Endodermal cell (in vitro differentiated cells): ENCODE measurements at regions not wholly inside any gene's neighbourhood (a gene's known extent, or its start where the extent isn't known, plus 50 kb on each side); places are given as distances from the start of the nearest gene placed in this dataset.

Experiments
- DNase-seq: peaks from one replicate; pipeline ENCODE4 v3.0.0-alpha.2; 2017
- H3K27ac ChIP-seq: 2 replicates; pipeline ENCODE4 v1.5.1; 2013; ENCODE audit warnings: mild to moderate bottlenecking, low read depth, low read length, moderate library complexity
- H3K27me3 ChIP-seq: 2 replicates; pipeline ENCODE4 v1.6.1; 2013; ENCODE audit warnings: mild to moderate bottlenecking, low read length, moderate library complexity; ENCODE audit not compliant: insufficient read depth, control insufficient read depth, poor library complexity, severe bottlenecking
- H3K36me3 ChIP-seq: 2 replicates; pipeline ENCODE4 v1.7.0; 2013; ENCODE audit warnings: mild to moderate bottlenecking, low read length, moderate library complexity; ENCODE audit not compliant: control insufficient read depth, insufficient read depth
- H3K4me1 ChIP-seq: one replicate; pipeline ENCODE4 v1.7.0; 2013; ENCODE audit warnings: low read length; ENCODE audit not compliant: control insufficient read depth, insufficient read depth
- H3K4me3 ChIP-seq: 2 replicates; pipeline ENCODE4 v1.5.1; 2013; ENCODE audit warnings: mild to moderate bottlenecking, low read length, moderate library complexity
- H3K9ac ChIP-seq: 2 replicates; pipeline ENCODE4 v1.6.1; 2013; ENCODE audit warnings: mild to moderate bottlenecking, low read length, moderate library complexity; ENCODE audit not compliant: poor library complexity, severe bottlenecking; ENCODE audit errors: extremely low read depth
- H3K9me3 ChIP-seq: 2 replicates; pipeline ENCODE4 v1.6.1; 2013; ENCODE audit warnings: mild to moderate bottlenecking, low read length, moderate library complexity; ENCODE audit not compliant: control insufficient read depth
- H3K27ac Mint-ChIP-seq: 2 replicates; pipeline ENCODE4 v1.8.0; 2020; ENCODE audit warnings: mixed read lengths
- H3K27me3 Mint-ChIP-seq: 2 replicates; pipeline ENCODE4 v1.8.0; 2021; ENCODE audit warnings: mild to moderate bottlenecking, mixed read lengths; ENCODE audit not compliant: insufficient read depth
- H3K36me3 Mint-ChIP-seq: 2 replicates; pipeline ENCODE4 v1.8.0; 2020; ENCODE audit warnings: low read depth, mixed read lengths
- H3K4me1 Mint-ChIP-seq: 2 replicates; pipeline ENCODE4 v1.8.0; 2020; ENCODE audit warnings: mixed read lengths
- H3K4me3 Mint-ChIP-seq: 2 replicates; pipeline ENCODE4 v1.8.0; 2020; ENCODE audit warnings: mild to moderate bottlenecking, moderate library complexity, mixed read lengths
- H3K9me3 Mint-ChIP-seq: 2 replicates; pipeline ENCODE4 v1.8.0; 2020; ENCODE audit warnings: mild to moderate bottlenecking, mixed read lengths
- CTCF ChIP-seq: fragments of 200-600 bp; sonication (generic); conservative IDR thresholded peaks from 2 replicates; pipeline ENCODE4 v1.5.0; 2021; ENCODE audit warnings: antibody characterized with exemption, mild to moderate bottlenecking
- WGBS, 2 experiments: methylation state at CpG; one replicate each; pipeline versions ENCODE4 v1.1.5 to v1.1.7; 2013; ENCODE audit warnings: missing lambda C conversion rate in 2 of 2, mixed read lengths in 1 of 2; ENCODE audit not compliant: insufficient coverage in 1 of 2, insufficient read length in 1 of 2; 5-methylcytosine and 5-hydroxymethylcytosine counted together

- Histone ChIP-seq H3K27ac (no peak overlapping the region), H3K9me3 (peaks cover 6% of the 10 kb centered on the region), H3K9ac (no peak overlapping the region), H3K4me3 (no peak overlapping the region), H3K4me1 (no peaks in the 10 kb centered on the region), H3K27me3 (no peaks in the 10 kb centered on the region), H3K36me3 (no peaks in the 10 kb centered on the region)
- Mint-ChIP-seq H3K36me3 (no peaks in the 10 kb centered on the region), H3K4me3 (no peak overlapping the region), H3K27me3 (no peaks in the 10 kb centered on the region), H3K9me3 (peaks cover 7% of the 10 kb centered on the region), H3K27ac (no peak overlapping the region), H3K4me1 (peaks cover 6% of the 10 kb centered on the region)
- DNase-seq: no peak
- TF ChIP-seq CTCF: no peak
- WGBS, 2 experiments: 95 to 100% methylated on average over 6 of the region's 6 CpGs
Measured at GRCh38 chr7:46032353-46032752, 111.3 kb upstream of the IGFBP3 start.

GRCh38 chr7:46029111-46029704 is 108.1 kb upstream of the IGFBP3 start:
- Mint-ChIP-seq H3K36me3 (no peaks in the 10 kb centered on the region), H3K4me3 (no peak overlapping the region), H3K4me1 (peaks cover 9% of the 10 kb centered on the region), H3K27ac (no peak overlapping the region), H3K9me3 (peaks cover 7% of the 10 kb centered on the region), H3K27me3 (no peaks in the 10 kb centered on the region)
- no peaks in the 10 kb centered on the region for H3K27me3 ChIP-seq
- H3K27ac ChIP-seq: no peak overlapping the region
- no peak overlapping the region for H3K9ac ChIP-seq
- H3K9me3 ChIP-seq: peaks cover 6% of the 10 kb centered on the region
- WGBS, 2 experiments: 80 to 92% methylated on average over 1 to 2 of the region's 2 CpGs
- H3K36me3 ChIP-seq: no peaks in the 10 kb centered on the region
- DNase-seq: no peak
- no peak overlapping the region for H3K4me3 ChIP-seq
- TF ChIP-seq CTCF: no peak
- H3K4me1 ChIP-seq: no peaks in the 10 kb centered on the region

- no peaks in the 10 kb centered on the region for H3K36me3 Mint-ChIP-seq
- H3K4me3 Mint-ChIP-seq: no peak overlapping the region
- no peaks in the 10 kb centered on the region for H3K36me3 ChIP-seq
- no peaks in the 10 kb centered on the region for H3K4me1 ChIP-seq
- no peak for TF ChIP-seq CTCF
- peaks cover 5% of the 10 kb centered on the region for H3K4me1 Mint-ChIP-seq
- no peak overlapping the region for H3K27ac ChIP-seq
- H3K27ac Mint-ChIP-seq: no peak overlapping the region
- no peaks in the 10 kb centered on the region for H3K27me3 Mint-ChIP-seq
- no peaks in the 10 kb centered on the region for H3K27me3 ChIP-seq
- peaks cover 7% of the 10 kb centered on the region for H3K9me3 Mint-ChIP-seq
- no peak overlapping the region for H3K4me3 ChIP-seq
- 96 to 100% methylated on average over 1 of the region's 1 CpG for WGBS, 2 experiments
- no peak for DNase-seq
- peaks cover 6% of the 10 kb centered on the region for H3K9me3 ChIP-seq
- no peak overlapping the region for H3K9ac ChIP-seq
Measured at GRCh38 chr7:46028246-46028645, 107.2 kb upstream of the IGFBP3 start.
